CD14-positive monocyte (primary cell): ENCODE measurements at regions not wholly inside any gene's neighbourhood (a gene's known extent, or its start where the extent isn't known, plus 50 kb on each side); places are given as distances from the start of the nearest gene placed in this dataset.

Experiments
- DNase-seq, 3 donors: peaks; one replicate each; pipeline ENCODE4 v3.0.0-alpha.2; 2011 to 2022
- H2AFZ ChIP-seq: 2 replicates; pipeline ENCODE4 v1.6.0; 2012; ENCODE audit warnings: mild to moderate bottlenecking, low read depth, low read length, inconsistent platforms; ENCODE audit not compliant: insufficient read depth, poor library complexity, severe bottlenecking
- H3K27ac ChIP-seq, 2 donors: 1 replicate in 1 of 2; 2 replicates in 1 of 2; pipeline ENCODE4 v1.5.1; 2012 to 2013; ENCODE audit warnings: low read length in 2 of 2, control low read depth in 1 of 2, inconsistent platforms in 1 of 2, low read depth in 1 of 2, mild to moderate bottlenecking in 1 of 2
- H3K27me3 ChIP-seq, 2 donors: one replicate each; pipeline versions ENCODE4 v1.6.0 to v1.6.1; 2011 to 2013; ENCODE audit warnings: low read length in 2 of 2; ENCODE audit not compliant: control insufficient read depth in 2 of 2, insufficient read depth in 2 of 2
- H3K36me3 ChIP-seq, 2 donors: replicated peaks in 1 of 2; 1 replicate in 1 of 2; 2 replicates in 1 of 2; pipeline versions ENCODE4 v1.5.1 to v1.6.1; 2012 to 2013; ENCODE audit warnings: low read length in 2 of 2, control low read depth in 1 of 2, inconsistent platforms in 1 of 2, mild to moderate bottlenecking in 1 of 2; ENCODE audit not compliant: insufficient read depth in 2 of 2, control insufficient read depth in 1 of 2
- H3K4me1 ChIP-seq, 2 donors: 1 replicate in 1 of 2; 2 replicates in 1 of 2; pipeline versions ENCODE4 v1.5.1 to v1.6.1; 2012 to 2013; ENCODE audit warnings: low read length in 2 of 2, control low read depth in 1 of 2, inconsistent platforms in 1 of 2, mild to moderate bottlenecking in 1 of 2, moderate library complexity in 1 of 2; ENCODE audit not compliant: insufficient read depth in 2 of 2, control insufficient read depth in 1 of 2
- H3K4me2 ChIP-seq: replicated peaks from 2 replicates; pipeline ENCODE3; 2012; ENCODE audit warnings: low read length, moderate library complexity, mild to moderate bottlenecking; ENCODE audit not compliant: poor library complexity, severe bottlenecking; ENCODE audit errors: extremely low read depth
- H3K4me3 ChIP-seq, 3 experiments: fragments of 200-600 bp in 1 of 3; sonication (generic) in 1 of 3; replicated peaks in 1 of 3; 1 replicate in 2 of 3; 2 replicates in 1 of 3; pipeline ENCODE4 v1.5.1; 2011 to 2013; ENCODE audit warnings: low read length in 3 of 3, mild to moderate bottlenecking in 3 of 3, control low read depth in 2 of 3, low read depth in 2 of 3, inconsistent platforms in 1 of 3, moderate library complexity in 1 of 3
- H3K79me2 ChIP-seq: 2 replicates; pipeline ENCODE4 v1.6.0; 2012; ENCODE audit warnings: mild to moderate bottlenecking, control low read depth, inconsistent platforms, low read length, moderate library complexity; ENCODE audit not compliant: insufficient read depth
- H3K9ac ChIP-seq: 2 replicates; pipeline ENCODE4 v1.6.0; 2017; ENCODE audit warnings: low read length, mild to moderate bottlenecking; ENCODE audit not compliant: insufficient read depth, poor library complexity, severe bottlenecking
- H3K9me3 ChIP-seq, 2 donors: replicated peaks in 1 of 2; 1 replicate in 1 of 2; 2 replicates in 1 of 2; pipeline versions ENCODE4 v1.5.1 to v1.6.1; 2012 to 2013; ENCODE audit warnings: low read length in 2 of 2, control low read depth in 1 of 2; ENCODE audit not compliant: control insufficient read depth in 1 of 2, insufficient read depth in 1 of 2
- H4K20me1 ChIP-seq: 2 replicates; pipeline ENCODE4 v1.6.0; 2012; ENCODE audit warnings: mild to moderate bottlenecking, low read length, control low read depth, moderate library complexity; ENCODE audit not compliant: insufficient read depth
- H3K27ac Mint-ChIP-seq, 7 donors: one replicate each; pipeline ENCODE4 v1.8.0; 2020; ENCODE audit warnings: mild to moderate bottlenecking in 7 of 7, mixed read lengths in 7 of 7, moderate library complexity in 6 of 7, inconsistent platforms in 2 of 7
- H3K27me3 Mint-ChIP-seq, 3 donors: one replicate each; pipeline ENCODE4 v1.8.0; 2021 to 2022; ENCODE audit warnings: low read depth in 3 of 3, mild to moderate bottlenecking in 3 of 3, mixed read lengths in 3 of 3, moderate library complexity in 3 of 3, inconsistent platforms in 1 of 3
- H3K36me3 Mint-ChIP-seq, 2 donors: one replicate each; pipeline ENCODE4 v1.8.0; 2020; ENCODE audit warnings: mixed read lengths in 2 of 2, inconsistent platforms in 1 of 2, mild to moderate bottlenecking in 1 of 2
- H3K4me1 Mint-ChIP-seq: one replicate; pipeline ENCODE4 v1.8.0; 2020; ENCODE audit warnings: mild to moderate bottlenecking, mixed read lengths
- H3K4me3 Mint-ChIP-seq, 2 donors: one replicate each; pipeline ENCODE4 v1.8.0; 2020; ENCODE audit warnings: mild to moderate bottlenecking in 2 of 2, mixed read lengths in 2 of 2, moderate library complexity in 1 of 2
- H3K9me3 Mint-ChIP-seq, 7 donors: one replicate each; pipeline ENCODE4 v1.8.0; 2020 to 2022; ENCODE audit warnings: mixed read lengths in 7 of 7, mild to moderate bottlenecking in 6 of 7, moderate library complexity in 6 of 7, inconsistent platforms in 2 of 7
- WGBS: methylation state at CpG from one replicate; pipeline ENCODE4 v1.1.5; 2013; ENCODE audit warnings: missing lambda C conversion rate; ENCODE audit not compliant: insufficient coverage; 5-methylcytosine and 5-hydroxymethylcytosine counted together
- intact Hi-C, 2 donors: fragments of 100-400 bp; cut with micrococcal nuclease; formaldehyde crosslinking; loops; one replicate each; pipeline versions ENCODE4 v1.15.0 to v1.15.1; 2023
- TF ChIP-seq, protein P1 (sequence below): fragments of 200-600 bp; IDR thresholded peaks from one replicate; pipeline ENCODE4 v1.8.0; 2022; ENCODE audit warnings: antibody characterized with exemption, mild to moderate bottlenecking

- Mint-ChIP-seq H3K9me3 (no peaks in the 10 kb centered on the region), H3K36me3 (no peaks in the 10 kb centered on the region), H3K27ac (no peak overlapping the region), H3K4me1 (no peaks in the 10 kb centered on the region), H3K4me3 (no peak overlapping the region), H3K27me3 (peaks cover 4 to 14% (median 6%) of the 10 kb centered on the region in 3 donors)
- Histone ChIP-seq H3K36me3 (no peaks in the 10 kb centered on the region), H2AFZ (no peak overlapping the region), H3K27ac (no peak overlapping the region), H3K9ac (no peak overlapping the region), H3K9me3 (no peaks in the 10 kb centered on the region), H3K4me2 (no peak overlapping the region), H4K20me1 (no peaks in the 10 kb centered on the region), H3K79me2 (no peaks in the 10 kb centered on the region), H3K27me3 (peaks cover 3 to 5% of the 10 kb centered on the region in 2 donors), H3K4me3 (no peak overlapping the region), H3K4me1 (no peaks in the 10 kb centered on the region)
- DNase-seq, result no peak
- intact Hi-C loops, result no loop called here
- TF ChIP-seq, protein P1, sequence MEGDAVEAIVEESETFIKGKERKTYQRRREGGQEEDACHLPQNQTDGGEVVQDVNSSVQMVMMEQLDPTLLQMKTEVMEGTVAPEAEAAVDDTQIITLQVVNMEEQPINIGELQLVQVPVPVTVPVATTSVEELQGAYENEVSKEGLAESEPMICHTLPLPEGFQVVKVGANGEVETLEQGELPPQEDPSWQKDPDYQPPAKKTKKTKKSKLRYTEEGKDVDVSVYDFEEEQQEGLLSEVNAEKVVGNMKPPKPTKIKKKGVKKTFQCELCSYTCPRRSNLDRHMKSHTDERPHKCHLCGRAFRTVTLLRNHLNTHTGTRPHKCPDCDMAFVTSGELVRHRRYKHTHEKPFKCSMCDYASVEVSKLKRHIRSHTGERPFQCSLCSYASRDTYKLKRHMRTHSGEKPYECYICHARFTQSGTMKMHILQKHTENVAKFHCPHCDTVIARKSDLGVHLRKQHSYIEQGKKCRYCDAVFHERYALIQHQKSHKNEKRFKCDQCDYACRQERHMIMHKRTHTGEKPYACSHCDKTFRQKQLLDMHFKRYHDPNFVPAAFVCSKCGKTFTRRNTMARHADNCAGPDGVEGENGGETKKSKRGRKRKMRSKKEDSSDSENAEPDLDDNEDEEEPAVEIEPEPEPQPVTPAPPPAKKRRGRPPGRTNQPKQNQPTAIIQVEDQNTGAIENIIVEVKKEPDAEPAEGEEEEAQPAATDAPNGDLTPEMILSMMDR, result no peak
- WGBS, result no CpG with 5 or more reads among the region's 1 CpG
Observed at GRCh38 chr10:63772491-63772890, 251.3 kb downstream of the REEP3 start.

DNA sequence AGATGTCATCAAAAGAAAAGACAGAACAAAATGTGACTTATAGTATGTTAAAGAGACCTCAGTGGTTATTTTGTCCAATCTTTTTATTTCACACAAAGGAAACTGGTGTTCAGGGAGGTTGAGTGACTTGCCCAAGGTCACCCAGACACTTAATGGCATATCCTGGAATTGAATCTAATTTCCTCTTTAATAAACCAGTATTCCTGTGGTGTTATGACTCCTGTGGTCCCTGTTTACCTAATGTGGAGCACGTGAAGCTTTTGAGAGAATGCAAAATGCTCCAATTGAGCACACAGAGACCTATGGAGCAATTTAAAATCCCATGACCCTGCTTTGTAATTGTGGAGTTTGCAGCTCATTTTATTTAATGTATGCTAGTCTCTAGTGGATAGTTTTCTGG is 251.9 kb downstream of the REEP3 start:
- H3K4me2 ChIP-seq, result no peak overlapping the region
- H3K36me3 Mint-ChIP-seq, result no peaks in the 10 kb centered on the region
- no peak overlapping the region for H3K4me3 ChIP-seq
- intact Hi-C loops, result no loop called here
- no peaks in the 10 kb centered on the region for H4K20me1 ChIP-seq
- H3K9ac ChIP-seq, result no peak overlapping the region
- H3K4me3 Mint-ChIP-seq, result no peak overlapping the region
- peaks cover 3 to 5% of the 10 kb centered on the region in 2 donors for H3K27me3 ChIP-seq
- H3K27ac Mint-ChIP-seq, result no peak overlapping the region
- no peak overlapping the region for H2AFZ ChIP-seq
- H3K9me3 ChIP-seq, result no peaks in the 10 kb centered on the region
- H3K27ac ChIP-seq, result no peak overlapping the region
- H3K4me1 ChIP-seq, result no peaks in the 10 kb centered on the region
- H3K9me3 Mint-ChIP-seq, result peaks cover 0 to 1% (median 0%) of the 10 kb centered on the region in 7 donors
- no peaks in the 10 kb centered on the region for H3K36me3 ChIP-seq
- H3K79me2 ChIP-seq, result no peaks in the 10 kb centered on the region
- H3K27me3 Mint-ChIP-seq, result peaks cover 4 to 14% (median 6%) of the 10 kb centered on the region in 3 donors
- TF ChIP-seq, protein P1, result no peak
- WGBS, result 67% methylated on average over 1 of the region's 1 CpG
- H3K4me1 Mint-ChIP-seq, result no peaks in the 10 kb centered on the region
- no peak for DNase-seq
